GM18520 (cell line): ENCODE measurements at regions not wholly inside any gene's neighbourhood (a gene's known extent, or its start where the extent isn't known, plus 50 kb on each side); places are given as distances from the start of the nearest gene placed in this dataset.
"Not testable (repeated sequence)": the region's sequence is repeated elsewhere in the genome, so short reads cannot be mapped to it uniquely, and the experiment has no call there.

ENCODE experiments used
- ATAC-seq: cut with Tn5 transposase; IDR thresholded peaks from one replicate; pipeline ENCODE4 v1.9.1; 2021; ENCODE audit not compliant: unreplicated experiment

- no peak for ATAC-seq
Observed at GRCh38 chr10:21463436-21463835, 62.0 kb downstream of the SKIDA1 start.

GRCh38 chr10:21458126-21458871 lies 67.2 kb downstream of the SKIDA1 start:
- ATAC-seq, result no peak

- no peak for ATAC-seq
Observed at GRCh38 chr10:21456160-21456559, 69.3 kb downstream of the SKIDA1 start.

- no peak for ATAC-seq
Observed at GRCh38 chr10:21452203-21452602, 73.3 kb downstream of the SKIDA1 start.

GRCh38 chr10:21449288-21449966 lies 76.1 kb downstream of the SKIDA1 start:
- ATAC-seq, result peak; percentile 88

- ATAC-seq, result no peak
Observed at GRCh38 chr10:21445163-21445562, 80.3 kb downstream of the SKIDA1 start.

DNA sequence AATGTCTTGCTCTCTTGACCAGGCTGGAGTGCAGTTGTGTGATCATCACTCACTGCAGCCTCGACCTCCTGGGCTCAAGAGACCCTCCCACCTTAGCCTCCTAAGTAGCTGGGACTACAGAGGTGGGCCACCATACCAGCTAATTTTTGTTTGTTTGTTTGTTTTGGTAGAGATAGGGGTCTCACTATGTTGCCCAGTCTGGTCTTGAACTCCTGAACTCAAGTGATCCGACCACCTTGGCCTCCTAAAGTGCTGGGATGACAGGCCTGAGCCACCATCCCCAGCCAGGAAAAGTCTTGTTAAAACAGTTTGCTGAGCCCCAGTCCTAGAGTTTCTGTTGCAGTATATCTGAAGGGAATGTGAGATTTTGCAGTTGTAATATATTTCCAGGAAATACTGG lies 83.9 kb downstream of the SKIDA1 start:
- ATAC-seq, result no peak

- not testable (repeated sequence) for ATAC-seq
Observed at GRCh38 chr10:21438914-21439313, 86.6 kb downstream of the SKIDA1 start.

- no peak for ATAC-seq
Observed at GRCh38 chr10:21437770-21438382, 87.6 kb downstream of the SKIDA1 start.

DNA sequence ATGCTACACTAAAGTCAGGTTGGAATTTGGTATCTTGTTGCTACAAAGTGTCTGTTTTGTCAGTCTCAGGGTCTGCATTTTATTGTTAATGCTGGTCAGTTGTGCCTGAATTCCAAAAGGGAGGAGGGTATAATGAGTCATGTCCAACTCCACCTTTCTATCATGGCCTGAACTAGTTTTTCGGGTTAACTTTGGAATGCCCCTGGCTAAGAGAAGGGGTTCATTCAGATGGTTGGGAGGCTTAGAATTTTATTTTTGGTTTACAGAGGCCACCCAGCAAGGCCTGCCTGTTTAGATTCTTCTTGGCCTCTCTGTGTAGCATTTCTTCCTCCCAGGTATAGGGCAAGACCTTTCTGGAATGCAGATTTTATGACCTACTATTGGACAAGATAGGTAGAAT lies 93.2 kb downstream of the SKIDA1 start:
- no peak for ATAC-seq

- no peak for ATAC-seq
Observed at GRCh38 chr10:21431799-21432198, 93.7 kb downstream of the SKIDA1 start.

DNA sequence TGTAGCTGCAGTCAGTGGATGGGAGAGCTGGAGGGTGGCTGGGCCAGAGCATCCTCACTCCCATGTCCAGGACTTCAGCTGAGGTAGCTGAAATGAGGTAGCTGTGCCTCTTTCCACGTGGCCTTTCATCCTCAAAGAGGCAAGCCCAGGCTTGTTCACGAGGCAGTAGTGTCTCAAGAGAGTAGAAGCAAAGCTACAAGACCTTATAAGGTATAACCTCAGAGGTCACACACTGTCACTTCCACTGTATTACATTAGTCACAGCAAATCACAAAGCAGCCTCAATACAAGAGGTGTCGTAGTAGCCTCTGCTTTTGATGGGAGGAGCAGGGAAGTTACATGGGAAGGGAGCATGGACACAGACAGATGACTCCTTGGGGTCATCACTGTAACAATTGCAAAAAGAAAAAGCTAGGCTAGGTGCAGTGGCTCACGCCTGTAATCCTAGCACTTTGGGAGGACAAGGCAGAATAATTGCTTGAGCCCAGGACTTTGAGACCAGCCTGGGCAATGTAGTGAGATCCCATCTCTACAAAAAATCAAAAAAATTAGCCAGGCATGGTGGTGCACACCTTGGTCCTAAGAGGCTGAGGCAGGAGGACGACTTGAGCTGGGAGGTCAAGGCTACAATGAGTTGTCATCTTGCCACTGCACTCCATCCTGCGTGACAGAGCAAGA lies 97.5 kb downstream of the SKIDA1 start:
- ATAC-seq, result no peak

GRCh38 chr10:21424459-21424861 lies 101.0 kb downstream of the SKIDA1 start:
- ATAC-seq, result no peak

DNA sequence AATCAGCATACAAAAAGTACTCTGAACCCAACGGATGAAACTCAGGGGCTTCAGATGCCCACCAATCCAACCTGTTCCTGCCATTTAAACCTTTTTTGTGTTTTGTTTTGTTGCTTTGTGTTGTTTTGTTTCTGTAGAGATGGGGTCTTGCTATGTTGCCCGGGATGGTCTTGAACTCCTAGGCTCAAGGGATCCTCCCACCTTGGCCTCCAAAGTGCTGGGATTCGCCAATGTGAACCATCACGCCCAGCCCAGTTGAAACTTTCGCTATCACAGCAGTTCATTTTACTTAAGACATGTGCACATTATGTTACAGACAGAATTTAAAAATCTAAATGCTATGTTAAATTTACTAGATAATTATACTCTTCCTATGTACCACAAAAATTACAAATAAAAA lies 101.6 kb downstream of the SKIDA1 start:
- no peak for ATAC-seq

- no peak for ATAC-seq
Observed at GRCh38 chr10:21423338-21423737, 102.1 kb downstream of the SKIDA1 start.

DNA sequence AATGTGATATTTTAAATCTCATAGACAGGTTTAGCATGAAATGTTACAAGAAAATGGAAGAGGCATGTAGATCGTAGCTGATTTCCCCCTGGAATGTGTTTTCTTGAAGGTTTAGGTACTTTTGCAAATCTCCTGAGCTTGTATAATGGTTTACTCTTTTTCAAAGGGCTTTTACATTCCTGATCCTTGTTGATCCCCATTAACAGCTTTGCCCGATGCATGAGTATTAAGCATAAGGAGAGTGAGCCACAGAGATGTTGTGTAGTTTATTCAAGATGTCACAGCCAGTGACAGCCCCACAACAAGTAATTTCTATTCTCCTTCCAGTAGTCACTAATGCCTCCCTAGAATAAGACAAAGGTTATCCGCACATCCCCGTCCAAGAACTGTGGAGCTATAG lies 103.7 kb downstream of the SKIDA1 start:
- ATAC-seq, result no peak

- ATAC-seq, result no peak
Observed at GRCh38 chr10:21421016-21421415, 104.5 kb downstream of the SKIDA1 start.

GRCh38 chr10:21418981-21419576 lies 106.4 kb downstream of the SKIDA1 start:
- ATAC-seq, result not testable (repeated sequence)

- ATAC-seq, result no peak
Observed at GRCh38 chr10:21417172-21417712, 108.2 kb downstream of the SKIDA1 start.

- ATAC-seq, result no peak
Observed at GRCh38 chr10:21413680-21414079, 111.8 kb downstream of the SKIDA1 start.

- ATAC-seq, result no peak
Observed at GRCh38 chr10:21413268-21413667, 112.2 kb downstream of the SKIDA1 start.
